ENCODE measurements at regions not wholly inside any gene's neighbourhood (a gene's known extent, or its start where the extent isn't known, plus 50 kb on each side); places are given as distances from the start of the nearest gene placed in this dataset.

GRCh38 chr11:70587075-70587389 is 188.7 kb downstream of the CTTN start:
- no peaks in the 10 kb centered on the region for H3K36me3 ChIP-seq (ENCODE audit: control insufficient read depth, insufficient read depth, low read length)
- H3K27ac ChIP-seq (ENCODE audit: insufficient read depth, low read length): no peak overlapping the region
- H3K27me3 ChIP-seq (ENCODE audit: control insufficient read depth, insufficient read depth, low read length): no peaks in the 10 kb centered on the region
- H3K79me2 ChIP-seq (ENCODE audit: control insufficient read depth, insufficient read depth, low read length): no peaks in the 10 kb centered on the region
- H4K20me1 ChIP-seq (ENCODE audit: control insufficient read depth, extremely low read depth, insufficient read depth, low read length): no peaks in the 10 kb centered on the region
- H3K4me3 ChIP-seq (replicated peaks in 1 of 4; ENCODE audit: control extremely low read depth in 1 of 4, insufficient read depth in 1 of 4, low read depth in 3 of 4, low read length in 4 of 4): no peak overlapping the region
- no peak overlapping the region for H3K9ac ChIP-seq (ENCODE audit: insufficient read depth, low read length)
- H3K4me1 ChIP-seq (ENCODE audit: control insufficient read depth, extremely low read depth, insufficient read depth, low read length): no peaks in the 10 kb centered on the region
- no peak overlapping the region for H2AFZ ChIP-seq (ENCODE audit: low read length)
- no peak for DNase-seq (ENCODE audit: low read depth in 2 of 2)
- TF ChIP-seq, protein P1, sequence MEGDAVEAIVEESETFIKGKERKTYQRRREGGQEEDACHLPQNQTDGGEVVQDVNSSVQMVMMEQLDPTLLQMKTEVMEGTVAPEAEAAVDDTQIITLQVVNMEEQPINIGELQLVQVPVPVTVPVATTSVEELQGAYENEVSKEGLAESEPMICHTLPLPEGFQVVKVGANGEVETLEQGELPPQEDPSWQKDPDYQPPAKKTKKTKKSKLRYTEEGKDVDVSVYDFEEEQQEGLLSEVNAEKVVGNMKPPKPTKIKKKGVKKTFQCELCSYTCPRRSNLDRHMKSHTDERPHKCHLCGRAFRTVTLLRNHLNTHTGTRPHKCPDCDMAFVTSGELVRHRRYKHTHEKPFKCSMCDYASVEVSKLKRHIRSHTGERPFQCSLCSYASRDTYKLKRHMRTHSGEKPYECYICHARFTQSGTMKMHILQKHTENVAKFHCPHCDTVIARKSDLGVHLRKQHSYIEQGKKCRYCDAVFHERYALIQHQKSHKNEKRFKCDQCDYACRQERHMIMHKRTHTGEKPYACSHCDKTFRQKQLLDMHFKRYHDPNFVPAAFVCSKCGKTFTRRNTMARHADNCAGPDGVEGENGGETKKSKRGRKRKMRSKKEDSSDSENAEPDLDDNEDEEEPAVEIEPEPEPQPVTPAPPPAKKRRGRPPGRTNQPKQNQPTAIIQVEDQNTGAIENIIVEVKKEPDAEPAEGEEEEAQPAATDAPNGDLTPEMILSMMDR (conservative IDR thresholded peaks at IDR 0.05 in 1 of 2, IDR thresholded peaks at IDR 0.05 in 1 of 2; ENCODE audit: low read depth in 1 of 2, low read length in 2 of 2): no peak
- TF ChIP-seq EZH2 (IDR thresholded peaks at IDR 0.05; ENCODE audit: low read length, missing control alignments): no peak
- H3K4me2 ChIP-seq (ENCODE audit: extremely low read depth, insufficient read depth, low read length): no peak overlapping the region
- H3K9me3 ChIP-seq (ENCODE audit: control insufficient read depth, insufficient read depth, low read depth, low read length): no peaks in the 10 kb centered on the region

GRCh38 chr11:70590356-70590991 is 192.1 kb downstream of the CTTN start:
- TF ChIP-seq, protein P1 (conservative IDR thresholded peaks at IDR 0.05 in 1 of 2, IDR thresholded peaks at IDR 0.05 in 1 of 2; ENCODE audit: low read depth in 1 of 2, low read length in 2 of 2): no peak
- no peak for TF ChIP-seq EZH2 (IDR thresholded peaks at IDR 0.05; ENCODE audit: low read length, missing control alignments)
- no peaks in the 10 kb centered on the region for H4K20me1 ChIP-seq (ENCODE audit: control insufficient read depth, extremely low read depth, insufficient read depth, low read length)
- H3K4me3 ChIP-seq (replicated peaks in 1 of 4; ENCODE audit: control extremely low read depth in 1 of 4, insufficient read depth in 1 of 4, low read depth in 3 of 4, low read length in 4 of 4): no peak overlapping the region
- no peak overlapping the region for H2AFZ ChIP-seq (ENCODE audit: low read length)
- H3K4me2 ChIP-seq (ENCODE audit: extremely low read depth, insufficient read depth, low read length): no peak overlapping the region
- no peak overlapping the region for H3K27ac ChIP-seq (ENCODE audit: insufficient read depth, low read length)
- H3K79me2 ChIP-seq (ENCODE audit: control insufficient read depth, insufficient read depth, low read length): no peaks in the 10 kb centered on the region
- H3K9me3 ChIP-seq (ENCODE audit: control insufficient read depth, insufficient read depth, low read depth, low read length): no peaks in the 10 kb centered on the region
- H3K27me3 ChIP-seq (ENCODE audit: control insufficient read depth, insufficient read depth, low read length): no peaks in the 10 kb centered on the region
- H3K9ac ChIP-seq (ENCODE audit: insufficient read depth, low read length): no peak overlapping the region
- no peaks in the 10 kb centered on the region for H3K4me1 ChIP-seq (ENCODE audit: control insufficient read depth, extremely low read depth, insufficient read depth, low read length)
- H3K36me3 ChIP-seq (ENCODE audit: control insufficient read depth, insufficient read depth, low read length): no peaks in the 10 kb centered on the region
- DNase-seq (ENCODE audit: low read depth in 2 of 2): no peak

DNA sequence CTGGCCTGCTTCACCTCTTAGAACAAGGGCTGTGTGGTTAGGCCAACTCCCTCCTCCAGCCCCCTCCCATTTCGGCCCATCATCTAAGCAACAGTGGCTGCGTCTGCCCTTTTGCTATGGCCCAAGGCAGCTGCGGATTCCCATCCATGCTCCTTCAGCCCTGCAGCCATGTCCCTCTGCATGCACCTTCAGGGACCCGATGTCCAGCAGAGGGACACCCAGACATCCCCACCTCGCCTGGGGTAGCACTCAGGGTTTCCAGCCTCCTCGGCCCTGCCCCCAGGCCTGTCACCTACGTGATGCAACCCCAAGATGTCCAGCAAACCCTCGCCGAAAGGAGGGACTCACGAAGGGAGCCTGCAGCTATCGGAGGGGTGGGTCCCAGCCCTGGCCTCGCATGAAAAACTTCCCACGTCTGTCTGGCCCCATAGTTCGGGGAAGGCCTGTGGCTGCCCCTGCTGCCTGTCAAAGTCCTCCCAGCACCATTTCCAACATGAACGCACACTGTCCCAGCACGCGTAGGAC is 194.4 kb downstream of the CTTN start:
- Histone ChIP-seq H4K20me1 (ENCODE audit: control insufficient read depth, extremely low read depth, insufficient read depth, low read length) (no peaks in the 10 kb centered on the region), H3K4me1 (ENCODE audit: control insufficient read depth, extremely low read depth, insufficient read depth, low read length) (no peaks in the 10 kb centered on the region), H3K27ac (ENCODE audit: insufficient read depth, low read length) (no peak overlapping the region), H3K4me2 (ENCODE audit: extremely low read depth, insufficient read depth, low read length) (no peak overlapping the region), H3K9ac (ENCODE audit: insufficient read depth, low read length) (no peak overlapping the region), H3K4me3 (replicated peaks in 1 of 4; ENCODE audit: control extremely low read depth in 1 of 4, insufficient read depth in 1 of 4, low read depth in 3 of 4, low read length in 4 of 4) (no peak overlapping the region), H3K27me3 (ENCODE audit: control insufficient read depth, insufficient read depth, low read length) (no peaks in the 10 kb centered on the region), H2AFZ (ENCODE audit: low read length) (no peak overlapping the region), H3K79me2 (ENCODE audit: control insufficient read depth, insufficient read depth, low read length) (no peaks in the 10 kb centered on the region), H3K36me3 (ENCODE audit: control insufficient read depth, insufficient read depth, low read length) (no peaks in the 10 kb centered on the region), H3K9me3 (ENCODE audit: control insufficient read depth, insufficient read depth, low read depth, low read length) (no peaks in the 10 kb centered on the region)
- DNase-seq (ENCODE audit: low read depth in 2 of 2): no peak
- TF ChIP-seq, protein P1 (conservative IDR thresholded peaks at IDR 0.05 in 1 of 2, IDR thresholded peaks at IDR 0.05 in 1 of 2; ENCODE audit: low read depth in 1 of 2, low read length in 2 of 2): no peak
- TF ChIP-seq EZH2 (IDR thresholded peaks at IDR 0.05; ENCODE audit: low read length, missing control alignments): no peak
